RPMI8226 (cell line): ENCODE measurements at regions not wholly inside any gene's neighbourhood (a gene's known extent, or its start where the extent isn't known, plus 50 kb on each side); places are given as distances from the start of the nearest gene placed in this dataset.

ENCODE experiments used
- DNase-seq: peaks from one replicate; pipeline ENCODE4 v3.0.0-alpha.2; 2015

- peak; percentile 23 for DNase-seq
Observed at GRCh38 chr2:181307203-181307991, 149.8 kb upstream of the ITGA4 start.

- DNase-seq = no peak
Observed at GRCh38 chr2:181308766-181309515, 148.2 kb upstream of the ITGA4 start.

- DNase-seq = no peak
Observed at GRCh38 chr2:181309586-181309985, 147.6 kb upstream of the ITGA4 start.

- DNase-seq = no peak
Observed at GRCh38 chr2:181310967-181311366, 146.2 kb upstream of the ITGA4 start.

GRCh38 chr2:181311837-181312236, 145.3 kb upstream of the ITGA4 start:
- DNase-seq = peak; percentile 21

- peak; percentile 63 for DNase-seq
Observed at GRCh38 chr2:181312515-181312927, 144.7 kb upstream of the ITGA4 start.

GRCh38 chr2:181313845-181314244, 143.3 kb upstream of the ITGA4 start:
- DNase-seq = no peak

- DNase-seq = no peak
Observed at GRCh38 chr2:181314551-181314950, 142.6 kb upstream of the ITGA4 start.

GRCh38 chr2:181317511-181317910, 139.7 kb upstream of the ITGA4 start:
- DNase-seq = no peak

GRCh38 chr2:181318504-181319280, 138.5 kb upstream of the ITGA4 start:
- DNase-seq = no peak

- no peak for DNase-seq
Observed at GRCh38 chr2:181319286-181319685, 137.9 kb upstream of the ITGA4 start.

GRCh38 chr2:181320638-181321037, 136.5 kb upstream of the ITGA4 start:
- no peak for DNase-seq

GRCh38 chr2:181324912-181325311, 132.3 kb upstream of the ITGA4 start:
- no peak for DNase-seq

GRCh38 chr2:181326661-181327060, 130.5 kb upstream of the ITGA4 start:
- DNase-seq = no peak

GRCh38 chr2:181330286-181330685, 126.9 kb upstream of the ITGA4 start:
- DNase-seq = no peak

- no peak for DNase-seq
Observed at GRCh38 chr2:181332044-181332605, 125.1 kb upstream of the ITGA4 start.

- DNase-seq = no peak
Observed at GRCh38 chr2:181334158-181334826, 122.9 kb upstream of the ITGA4 start.

GRCh38 chr2:181340891-181341290, 116.3 kb upstream of the ITGA4 start:
- no peak for DNase-seq

- no peak for DNase-seq
Observed at GRCh38 chr2:181341855-181342600, 115.2 kb upstream of the ITGA4 start.

- no peak for DNase-seq
Observed at GRCh38 chr2:181348107-181348837, 108.9 kb upstream of the ITGA4 start.

- no peak for DNase-seq
Observed at GRCh38 chr2:181352158-181352557, 105.0 kb upstream of the ITGA4 start.
